Colonic mucosa (tissue), 4 donors: ENCODE measurements at regions not wholly inside any gene's neighbourhood (a gene's known extent, or its start where the extent isn't known, plus 50 kb on each side); places are given as distances from the start of the nearest gene placed in this dataset.

Source experiments
- DNase-seq: peaks from one replicate; pipeline ENCODE4 v3.0.0-alpha.2; 2020
- H3K27ac ChIP-seq: fragments of 200-600 bp; one replicate; pipeline ENCODE4 v1.8.0; 2021
- H3K27me3 ChIP-seq: fragments of 200-600 bp; one replicate; pipeline ENCODE4 v1.8.0; 2021
- H3K36me3 ChIP-seq: fragments of 200-600 bp; one replicate; pipeline ENCODE4 v1.8.0; 2021
- H3K4me1 ChIP-seq: fragments of 200-600 bp; one replicate; pipeline ENCODE4 v1.8.0; 2021; ENCODE audit warnings: mild to moderate bottlenecking
- H3K4me3 ChIP-seq: fragments of 200-600 bp; one replicate; pipeline ENCODE4 v1.8.0; 2021
- H3K9ac ChIP-seq, 2 donors: one replicate each; pipeline ENCODE4 v1.7.0; 2013; ENCODE audit warnings: control low read depth in 2 of 2, low read depth in 2 of 2, low read length in 2 of 2
- H3K9me3 ChIP-seq: fragments of 200-600 bp; one replicate; pipeline ENCODE4 v1.8.0; 2021
- CTCF ChIP-seq: fragments of 200-600 bp; IDR thresholded peaks from one replicate; pipeline ENCODE4 v1.8.0; 2022; ENCODE audit warnings: antibody characterized with exemption, mild to moderate bottlenecking
- intact Hi-C: fragments of 100-400 bp; cut with DNase I; formaldehyde crosslinking; loops from one replicate; pipeline ENCODE4 v1.14.1; 2022
- donor health status: healthy.
- donor health status: DM: no; HTN: no; CAD: no.
- donor health status: DM: no; HTN: no; CAD: no.

- no peak overlapping the region for H3K27ac ChIP-seq
- no peaks in the 10 kb centered on the region for H3K4me1 ChIP-seq
- TF ChIP-seq CTCF, result no peak
- no peak for DNase-seq
- intact Hi-C loops, result no loop called here
- no peaks in the 10 kb centered on the region for H3K9me3 ChIP-seq
- no peak overlapping the region for H3K9ac ChIP-seq
- H3K36me3 ChIP-seq, result no peaks in the 10 kb centered on the region
- H3K27me3 ChIP-seq, result no peaks in the 10 kb centered on the region
- no peak overlapping the region for H3K4me3 ChIP-seq
These were observed 105.8 kb upstream of the ANK3 start for GRCh38 chr10:60495338-60496055.

- no peak for TF ChIP-seq CTCF
These were observed 105.1 kb upstream of the ANK3 start for GRCh38 chr10:60494774-60495173.

GRCh38 chr10:60491162-60491561 is 101.5 kb upstream of the ANK3 start:
- Histone ChIP-seq H3K36me3 (no peaks in the 10 kb centered on the region), H3K9me3 (no peaks in the 10 kb centered on the region), H3K4me1 (no peaks in the 10 kb centered on the region), H3K27ac (no peak overlapping the region), H3K4me3 (no peak overlapping the region), H3K27me3 (no peaks in the 10 kb centered on the region), H3K9ac (no peak overlapping the region)
- intact Hi-C loops, result no loop called here
- no peak for TF ChIP-seq CTCF
- DNase-seq, result no peak

More at GRCh38 chr10:60494774-60495173, 105.1 kb upstream of the ANK3 start:
- no peaks in the 10 kb centered on the region for H3K36me3 ChIP-seq
- intact Hi-C loops, result no loop called here
- no peaks in the 10 kb centered on the region for H3K9me3 ChIP-seq
- no peak for DNase-seq
- H3K9ac ChIP-seq, result no peak overlapping the region
- no peak overlapping the region for H3K4me3 ChIP-seq
- H3K27ac ChIP-seq, result no peak overlapping the region
- no peaks in the 10 kb centered on the region for H3K4me1 ChIP-seq
- H3K27me3 ChIP-seq, result no peaks in the 10 kb centered on the region

GRCh38 chr10:60490013-60490412 is 100.3 kb upstream of the ANK3 start:
- no peaks in the 10 kb centered on the region for H3K4me1 ChIP-seq
- intact Hi-C loops, result no loop called here
- no peaks in the 10 kb centered on the region for H3K9me3 ChIP-seq

GRCh38 chr10:60488111-60488669 is 98.5 kb upstream of the ANK3 start:
- TF ChIP-seq CTCF, result no peak
- Histone ChIP-seq H3K9ac (no peak overlapping the region), H3K4me3 (no peak overlapping the region), H3K27ac (no peak overlapping the region), H3K27me3 (no peaks in the 10 kb centered on the region), H3K9me3 (no peaks in the 10 kb centered on the region), H3K4me1 (no peaks in the 10 kb centered on the region), H3K36me3 (no peaks in the 10 kb centered on the region)
- no peak for DNase-seq
- intact Hi-C loops, result no loop called here

More at GRCh38 chr10:60490013-60490412, 100.3 kb upstream of the ANK3 start:
- no peak overlapping the region for H3K27ac ChIP-seq
- H3K27me3 ChIP-seq, result no peaks in the 10 kb centered on the region
- no peak overlapping the region for H3K4me3 ChIP-seq
- H3K36me3 ChIP-seq, result no peaks in the 10 kb centered on the region
- no peak for DNase-seq
- H3K9ac ChIP-seq, result no peak overlapping the region
- TF ChIP-seq CTCF, result no peak
